Activated CD8-positive, alpha-beta T cell treated with anti-CD3 and anti-CD28 coated beads, Interleukin-2, amount 10 ng/mL, durations not matched to agents 7 days and 5 days (primary cell): ENCODE measurements at regions not wholly inside any gene's neighbourhood (a gene's known extent, or its start where the extent isn't known, plus 50 kb on each side); places are given as distances from the start of the nearest gene placed in this dataset.

ENCODE experiments used
- ATAC-seq: fragments of 150-1000 bp; cut with Tn5 transposase; one replicate; pipeline ENCODE4 v1.10.0; 2021; ENCODE audit warnings: moderate library complexity
- CTCF ChIA-PET: fragments of 350-600 bp; sonication (Branson Sonifier 250); formaldehyde crosslinking; loops from one replicate; lab custom pipeline; 2021; ENCODE audit warnings: antibody characterized with exemption; lab: Charles Lee
- POLR2A ChIA-PET: fragments of 350-600 bp; sonication (Branson Sonifier 250); formaldehyde crosslinking; loops from one replicate; lab custom pipeline; 2021; ENCODE audit warnings: antibody characterized with exemption; lab: Charles Lee
- DNase-seq: peaks from one replicate; pipeline ENCODE4 v3.0.0-alpha.2; 2020
- H3K27ac Mint-ChIP-seq: one replicate; pipeline ENCODE4 v1.8.0; 2021; ENCODE audit warnings: mild to moderate bottlenecking, mixed read lengths
- H3K27me3 Mint-ChIP-seq: one replicate; pipeline ENCODE4 v1.8.0; 2021; ENCODE audit warnings: low read depth, mixed read lengths
- H3K36me3 Mint-ChIP-seq: one replicate; pipeline ENCODE4 v1.8.0; 2021; ENCODE audit warnings: low read depth, mixed read lengths
- H3K4me1 Mint-ChIP-seq: one replicate; pipeline ENCODE4 v1.8.0; 2021; ENCODE audit warnings: low read depth, mixed read lengths
- H3K4me3 Mint-ChIP-seq: one replicate; pipeline ENCODE4 v1.8.0; 2021; ENCODE audit warnings: mild to moderate bottlenecking, mixed read lengths
- H3K9me3 Mint-ChIP-seq: one replicate; pipeline ENCODE4 v1.8.0; 2022; ENCODE audit warnings: mixed read lengths; ENCODE audit not compliant: insufficient read depth

DNA sequence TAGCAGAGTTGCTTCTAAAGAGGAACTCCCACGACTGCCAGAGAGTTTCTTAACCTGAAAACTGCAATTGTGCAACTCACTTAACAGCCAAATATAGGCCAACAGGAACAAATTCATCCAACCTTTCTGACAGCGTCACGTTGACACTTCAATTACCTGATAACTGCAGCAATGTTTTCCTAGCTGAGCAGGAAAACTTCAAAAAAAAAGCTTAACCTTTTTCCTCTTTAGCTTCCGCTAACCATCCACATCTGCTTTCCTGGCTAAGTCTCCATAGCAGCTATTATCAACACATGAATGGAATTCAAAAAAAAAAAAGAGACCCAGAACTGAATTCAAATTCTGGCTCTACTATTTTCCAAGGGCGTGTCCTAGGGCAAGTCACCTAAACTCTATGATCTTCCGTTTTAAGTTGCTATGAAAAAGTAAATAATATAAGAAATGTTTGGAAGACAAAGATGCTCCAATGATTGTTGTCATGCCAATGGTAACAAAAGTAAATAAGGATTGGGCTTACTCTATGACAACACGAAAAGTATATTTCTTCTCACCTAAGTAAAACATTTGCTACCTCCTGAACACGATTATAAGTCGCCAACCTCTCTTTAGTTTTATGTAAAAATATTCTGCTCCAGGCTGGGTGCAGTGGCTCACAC is 524.6 kb upstream of the JARID2 start:
- Mint-ChIP-seq H3K9me3 (no peaks in the 10 kb centered on the region), H3K4me1 (peaks cover 26% of the 10 kb centered on the region), H3K4me3 (no peak overlapping the region), H3K27me3 (no peaks in the 10 kb centered on the region), H3K36me3 (peaks cover 5% of the 10 kb centered on the region), H3K27ac (no peak overlapping the region)
- ChIA-PET POLR2A (no interaction called here), CTCF (interaction anchor here (1.5 kb wide), 1 partner anchor 10 kb away, joined by 3 read pairs; no protein-coding TSS in a partner anchor)
- no peak for DNase-seq
- no peak for ATAC-seq

DNA sequence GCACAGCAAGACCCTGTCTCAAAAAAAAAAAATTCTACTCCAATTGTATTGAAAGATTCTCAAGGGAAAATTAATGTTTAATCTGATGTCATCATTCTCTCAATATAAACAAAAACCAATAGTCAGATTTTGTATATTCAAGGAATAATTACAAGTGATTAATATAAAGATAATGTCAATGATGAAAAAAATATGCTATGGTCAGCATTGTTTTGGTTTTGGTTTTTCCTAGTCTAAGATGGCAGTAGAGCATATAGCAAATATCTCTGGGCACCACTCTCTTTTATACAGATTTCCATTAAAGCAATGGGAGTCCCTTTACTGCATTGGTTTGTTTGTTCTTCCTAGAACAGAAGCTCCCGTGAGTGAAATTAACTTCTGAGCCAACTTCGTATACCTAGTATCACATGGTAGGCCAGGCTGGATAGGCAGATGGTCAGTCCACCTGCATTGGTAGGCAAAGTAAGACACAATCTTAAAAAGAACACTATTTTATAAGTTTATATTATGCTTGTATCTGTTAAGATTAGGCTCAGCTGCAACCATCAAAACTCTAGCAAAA is 523.8 kb upstream of the JARID2 start:
- no peaks in the 10 kb centered on the region for H3K27me3 Mint-ChIP-seq
- H3K4me3 Mint-ChIP-seq = no peak overlapping the region
- H3K9me3 Mint-ChIP-seq = no peaks in the 10 kb centered on the region
- peaks cover 7% of the 10 kb centered on the region for H3K36me3 Mint-ChIP-seq
- ATAC-seq (no peak), DNase-seq (no peak)
- ChIA-PET POLR2A (interaction anchor here (0.9 kb wide), 1 partner anchor 10 kb away, joined by 4 read pairs; no protein-coding TSS in a partner anchor), CTCF (no interaction called here)
- peaks cover 19% of the 10 kb centered on the region for H3K4me1 Mint-ChIP-seq
- no peak overlapping the region for H3K27ac Mint-ChIP-seq

DNA sequence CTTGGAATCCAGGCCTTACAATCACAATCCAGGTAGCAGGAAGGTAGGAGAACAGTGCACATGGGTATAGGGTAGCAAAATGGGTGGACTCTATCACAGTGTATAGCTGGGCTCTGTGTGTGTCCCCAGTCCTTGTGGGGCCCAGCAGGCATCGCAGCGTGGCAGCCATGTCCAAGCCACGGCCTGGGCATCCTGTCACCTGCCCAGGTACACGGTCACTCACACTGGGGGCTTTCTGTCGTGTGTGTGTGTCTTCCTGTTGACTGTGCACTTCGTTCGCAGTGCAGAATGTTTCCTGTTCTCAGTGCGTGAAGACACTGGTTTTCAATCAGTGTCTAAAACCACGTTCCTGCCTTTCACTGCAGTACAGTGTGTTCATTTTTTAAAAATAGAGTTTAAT is 523.2 kb upstream of the JARID2 start:
- ChIA-PET CTCF (no interaction called here), POLR2A (interaction anchor here (0.6 to 1.0 kb wide), 3 partner anchors 9 to 668 kb away, joined by 3 to 4 read pairs (median 4); no protein-coding TSS in a partner anchor)
- H3K4me1 Mint-ChIP-seq = peaks cover 13% of the 10 kb centered on the region
- peak; percentile 32 for DNase-seq
- H3K4me3 Mint-ChIP-seq = no peak overlapping the region
- peaks cover 2% of the 10 kb centered on the region for H3K36me3 Mint-ChIP-seq
- no peaks in the 10 kb centered on the region for H3K27me3 Mint-ChIP-seq
- H3K9me3 Mint-ChIP-seq = no peaks in the 10 kb centered on the region
- peak; percentile 59 for ATAC-seq
- peak overlapping the region; percentile 10 for H3K27ac Mint-ChIP-seq

DNA sequence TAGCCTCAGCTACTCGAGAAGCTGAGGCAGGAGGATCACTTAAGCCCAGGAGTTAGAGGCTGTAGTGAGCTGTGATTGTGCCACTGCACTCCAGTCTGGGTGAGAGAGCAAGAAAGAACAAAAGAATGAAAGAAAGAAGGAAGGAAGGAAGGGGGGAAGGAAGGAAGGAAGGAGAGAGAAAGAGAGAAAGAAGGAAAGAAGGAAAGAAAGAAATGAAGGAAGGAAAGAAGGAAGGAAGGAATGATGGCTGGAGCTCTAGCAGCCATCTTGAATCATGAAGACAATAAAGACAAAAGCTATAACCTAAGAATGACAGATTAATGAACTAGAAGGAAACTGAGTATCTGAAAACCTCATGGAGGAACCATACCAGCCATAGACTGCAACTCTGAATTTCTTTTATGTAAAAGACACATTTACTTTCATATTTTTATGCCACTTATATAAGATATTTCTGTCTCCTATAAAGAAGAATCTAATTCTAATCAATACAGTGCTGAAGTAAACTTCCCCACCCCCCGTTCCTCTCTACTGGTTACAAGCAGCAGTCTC is 522.3 kb upstream of the JARID2 start:
- Mint-ChIP-seq H3K27me3 (no peaks in the 10 kb centered on the region), H3K4me3 (no peak overlapping the region), H3K9me3 (no peaks in the 10 kb centered on the region), H3K36me3 (peaks cover 2% of the 10 kb centered on the region), H3K4me1 (peaks cover 12% of the 10 kb centered on the region), H3K27ac (no peak overlapping the region)
- POLR2A ChIA-PET = interaction anchor here (0.6 to 1.0 kb wide), 3 partner anchors 27 to 667 kb away, joined by 4 to 7 read pairs (median 4); no protein-coding TSS in a partner anchor
- DNase-seq = no peak
- ATAC-seq = no peak
- CTCF ChIA-PET = interaction anchor here (0.6 to 2.8 kb wide), 2 partner anchors 13 to 815 kb away, joined by 4 to 10 read pairs; no protein-coding TSS in a partner anchor

DNA sequence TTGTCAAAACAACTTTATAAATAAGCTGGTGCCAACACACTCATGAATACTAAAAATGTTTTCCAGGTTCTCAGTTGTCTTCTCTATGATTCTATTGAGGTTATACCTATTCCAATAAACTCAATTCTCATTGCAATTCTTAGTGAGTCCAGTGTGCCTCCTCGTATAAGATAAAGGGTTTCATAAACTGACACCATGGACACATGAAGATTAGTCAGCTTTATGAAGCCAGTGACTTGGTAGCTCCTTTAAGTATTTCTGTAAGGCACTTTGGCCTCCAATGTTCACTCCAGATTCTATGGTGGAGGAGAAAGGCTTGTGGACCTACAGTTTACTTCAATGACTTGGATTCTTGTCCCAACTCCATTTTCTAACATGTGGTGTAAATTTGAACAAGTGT is 521.3 kb upstream of the JARID2 start:
- Mint-ChIP-seq H3K27me3 (no peaks in the 10 kb centered on the region), H3K9me3 (no peaks in the 10 kb centered on the region), H3K36me3 (peaks cover 2% of the 10 kb centered on the region), H3K27ac (no peak overlapping the region), H3K4me3 (no peak overlapping the region), H3K4me1 (peaks cover 22% of the 10 kb centered on the region)
- CTCF ChIA-PET = interaction anchor here (2.8 kb wide), 1 partner anchor 13 kb away, joined by 10 read pairs; no protein-coding TSS in a partner anchor
- POLR2A ChIA-PET = no interaction called here
- ATAC-seq = no peak
- no peak for DNase-seq

DNA sequence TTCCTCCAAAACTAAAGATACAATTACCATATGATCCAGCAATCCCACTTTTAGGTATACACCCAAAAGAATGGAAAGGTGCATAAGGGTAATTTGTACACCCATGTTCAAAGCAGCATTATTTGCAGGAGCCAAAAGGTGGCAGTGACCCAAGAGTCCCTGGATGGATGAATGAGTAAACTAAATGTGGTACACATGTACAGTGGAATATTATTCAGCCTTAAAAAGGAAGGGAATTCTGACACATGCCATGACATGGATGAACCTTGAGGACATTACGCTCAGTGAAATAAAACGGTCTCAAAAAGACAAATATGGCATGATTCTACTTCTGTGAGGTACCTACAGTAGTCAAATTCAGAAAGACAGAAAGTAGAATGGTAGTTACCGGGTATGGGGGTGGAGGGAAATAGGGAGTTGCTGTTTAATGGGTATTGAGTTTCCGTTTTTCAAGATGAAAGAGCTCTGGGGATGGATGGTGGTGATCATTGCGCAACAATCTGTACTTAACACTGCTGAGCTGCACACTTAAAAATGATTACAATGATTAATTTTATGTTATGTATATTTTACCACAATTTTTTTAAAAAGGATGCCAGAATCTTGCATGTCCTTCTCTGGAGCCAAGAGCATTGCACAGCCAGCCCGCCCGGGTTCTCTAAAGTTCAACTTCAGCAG is 518.9 kb upstream of the JARID2 start:
- no peaks in the 10 kb centered on the region for H3K27me3 Mint-ChIP-seq
- DNase-seq (no peak), ATAC-seq (no peak)
- peaks cover 5% of the 10 kb centered on the region for H3K36me3 Mint-ChIP-seq
- POLR2A ChIA-PET = no interaction called here
- CTCF ChIA-PET = interaction anchor here (3.2 kb wide), 1 partner anchor 16 kb away, joined by 15 read pairs; no protein-coding TSS in a partner anchor
- H3K4me1 Mint-ChIP-seq = peaks cover 42% of the 10 kb centered on the region
- no peak overlapping the region for H3K27ac Mint-ChIP-seq
- H3K9me3 Mint-ChIP-seq = no peaks in the 10 kb centered on the region
- no peak overlapping the region for H3K4me3 Mint-ChIP-seq

DNA sequence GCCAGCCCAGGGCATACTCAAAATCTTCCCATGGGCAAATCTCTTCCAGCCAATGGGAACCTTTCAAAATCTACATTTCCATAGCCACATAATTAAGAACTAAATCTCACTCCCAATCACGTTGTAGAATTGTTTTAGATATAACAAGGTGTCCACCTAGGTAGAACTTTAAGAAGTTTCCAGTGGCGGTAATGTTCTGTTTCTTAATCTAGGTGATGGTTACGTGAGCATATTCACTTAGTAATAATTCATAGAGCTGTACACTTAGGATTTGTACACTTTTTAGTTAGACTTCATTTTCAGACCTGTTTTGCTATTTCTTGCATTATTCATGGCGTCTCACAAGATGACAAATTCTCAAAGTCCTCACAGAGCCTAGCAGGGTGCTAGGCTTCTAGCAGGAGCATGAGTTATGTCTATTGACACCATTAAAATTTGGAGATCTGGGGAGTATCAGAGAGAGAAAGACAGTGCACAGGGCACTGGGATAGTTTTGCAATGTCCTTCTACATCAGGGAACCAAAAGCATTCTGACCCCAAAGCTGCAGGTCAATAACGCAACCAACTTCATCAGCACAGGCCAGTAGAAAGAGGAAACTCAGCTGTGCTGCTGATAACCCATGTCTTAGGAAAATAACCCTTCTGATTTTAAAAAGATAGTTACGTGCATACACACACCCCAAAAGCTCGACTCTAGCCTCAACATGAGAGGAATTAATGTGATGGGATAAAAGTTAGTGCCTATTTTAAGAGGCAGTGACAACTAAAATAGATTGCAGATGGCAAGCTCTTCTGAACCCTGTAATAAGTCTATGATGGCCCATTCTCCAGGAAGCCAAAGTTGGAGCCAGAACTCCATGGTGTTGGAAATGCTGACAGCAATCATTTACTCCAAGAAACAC is 518.1 kb upstream of the JARID2 start:
- no peaks in the 10 kb centered on the region for H3K27me3 Mint-ChIP-seq
- H3K4me3 Mint-ChIP-seq = no peak overlapping the region
- no peak overlapping the region for H3K27ac Mint-ChIP-seq
- DNase-seq = no peak
- no peak for ATAC-seq
- ChIA-PET POLR2A (no interaction called here), CTCF (interaction anchor here (3.2 kb wide), 1 partner anchor 17 kb away, joined by 15 read pairs; no protein-coding TSS in a partner anchor)
- peaks cover 47% of the 10 kb centered on the region for H3K4me1 Mint-ChIP-seq
- no peaks in the 10 kb centered on the region for H3K9me3 Mint-ChIP-seq
- peaks cover 5% of the 10 kb centered on the region for H3K36me3 Mint-ChIP-seq

DNA sequence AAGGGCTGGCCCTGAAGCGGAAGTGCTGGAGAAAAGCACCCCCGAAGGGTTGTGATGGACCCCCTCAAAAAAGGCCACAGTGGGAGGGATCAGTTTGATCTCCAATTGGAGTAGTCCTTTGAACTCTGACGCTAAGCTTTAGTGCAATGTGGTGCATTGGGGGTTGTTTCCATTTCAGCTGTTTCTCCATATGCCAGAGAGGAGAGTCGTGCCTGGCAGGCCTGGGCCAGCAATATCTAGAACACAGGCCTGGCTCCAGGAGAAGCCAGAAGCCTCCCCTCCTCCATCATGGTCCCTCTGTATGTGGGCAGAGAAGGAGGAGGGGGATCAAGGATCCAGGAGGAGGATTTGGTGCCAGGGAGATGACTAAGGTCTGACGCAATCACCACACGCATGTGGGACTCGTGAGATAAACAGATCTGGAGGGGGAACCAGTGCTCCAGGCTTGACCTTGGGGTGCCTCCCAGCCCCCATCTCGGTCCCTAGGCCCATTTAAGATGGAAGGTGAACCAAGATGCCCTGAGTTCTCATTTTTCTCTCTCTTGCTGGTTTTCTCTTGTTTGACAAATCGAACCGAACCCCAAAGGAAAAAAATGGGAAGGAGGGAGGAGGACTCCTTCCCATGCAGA is 517.4 kb upstream of the JARID2 start:
- DNase-seq = no peak
- Mint-ChIP-seq H3K4me1 (peaks cover 47% of the 10 kb centered on the region), H3K36me3 (peaks cover 7% of the 10 kb centered on the region), H3K9me3 (no peaks in the 10 kb centered on the region), H3K27me3 (no peaks in the 10 kb centered on the region), H3K27ac (no peak overlapping the region), H3K4me3 (no peak overlapping the region)
- CTCF ChIA-PET = interaction anchor here (3.2 kb wide), 1 partner anchor 18 kb away, joined by 15 read pairs; no protein-coding TSS in a partner anchor
- POLR2A ChIA-PET = no interaction called here
- no peak for ATAC-seq

DNA sequence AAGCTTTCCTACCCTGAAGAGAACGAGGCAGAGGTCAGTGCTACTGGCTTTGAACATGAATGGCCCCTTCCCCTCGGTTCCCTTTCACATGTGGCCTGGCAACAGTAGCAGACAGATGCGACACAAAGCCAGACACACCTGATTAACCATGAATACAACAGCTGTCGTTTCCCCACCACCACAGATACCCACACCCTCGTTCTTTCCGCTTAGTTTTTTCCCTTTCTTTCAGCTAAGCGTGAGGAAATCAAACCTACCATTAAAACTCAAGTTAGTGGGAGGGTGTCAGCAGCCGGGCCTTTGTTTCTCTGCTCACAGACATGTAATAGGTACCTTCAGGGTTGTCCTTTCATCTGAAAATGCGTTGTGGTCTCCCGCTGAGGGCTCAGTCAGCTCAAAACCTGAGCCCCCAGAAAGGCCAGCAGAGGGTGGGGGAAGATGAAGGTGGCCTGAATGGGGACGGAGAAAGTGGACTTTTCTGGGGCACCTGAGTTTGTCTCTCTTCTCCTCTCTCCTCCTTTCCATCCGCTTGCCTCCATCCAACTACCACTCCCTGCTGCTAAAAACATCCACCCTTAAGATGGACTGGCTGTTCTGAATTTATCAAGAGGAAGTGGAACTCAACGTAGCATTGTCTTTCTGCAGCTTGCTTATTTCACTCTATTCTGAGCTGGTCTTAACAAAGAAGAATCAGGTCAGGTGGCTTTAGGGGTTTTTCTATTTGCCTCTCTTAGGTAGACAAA is 516.6 kb upstream of the JARID2 start:
- no peak for DNase-seq
- ChIA-PET POLR2A (no interaction called here), CTCF (interaction anchor here (1.0 to 3.2 kb wide), 2 partner anchors 19 to 27 kb away, joined by 3 to 15 read pairs; no protein-coding TSS in a partner anchor)
- no peak overlapping the region for H3K4me3 Mint-ChIP-seq
- peaks cover 15% of the 10 kb centered on the region for H3K36me3 Mint-ChIP-seq
- no peaks in the 10 kb centered on the region for H3K27me3 Mint-ChIP-seq
- peak overlapping the region; percentile 51 for H3K27ac Mint-ChIP-seq
- no peak for ATAC-seq
- peaks cover 53% of the 10 kb centered on the region for H3K4me1 Mint-ChIP-seq
- H3K9me3 Mint-ChIP-seq = no peaks in the 10 kb centered on the region

DNA sequence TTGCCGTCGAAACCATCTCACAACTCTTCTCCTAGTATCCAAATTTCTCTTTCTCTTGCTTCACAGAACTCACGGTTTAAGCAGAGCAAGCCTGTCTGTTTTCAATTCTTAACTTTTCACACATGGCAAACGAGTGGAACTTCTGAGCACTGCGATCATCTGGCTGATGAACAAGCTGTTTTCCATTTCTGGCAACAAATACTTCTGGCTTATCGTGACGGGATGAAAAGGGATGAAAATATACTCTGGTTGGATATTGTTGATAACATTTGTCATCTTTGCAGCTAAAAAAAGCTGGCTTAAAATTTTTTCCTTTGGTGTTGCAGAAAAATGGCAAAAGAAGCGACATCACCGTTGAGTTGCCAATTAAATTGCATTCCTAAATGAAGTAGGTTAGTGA is 515.2 kb upstream of the JARID2 start:
- no peak overlapping the region for H3K27ac Mint-ChIP-seq
- DNase-seq = no peak
- no peak for ATAC-seq
- H3K36me3 Mint-ChIP-seq = peaks cover 18% of the 10 kb centered on the region
- no peaks in the 10 kb centered on the region for H3K9me3 Mint-ChIP-seq
- H3K4me3 Mint-ChIP-seq = no peak overlapping the region
- H3K4me1 Mint-ChIP-seq = peaks cover 66% of the 10 kb centered on the region
- ChIA-PET CTCF (no interaction called here), POLR2A (no interaction called here)
- H3K27me3 Mint-ChIP-seq = no peaks in the 10 kb centered on the region
